ENCODE measurements at regions not wholly inside any gene's neighbourhood (a gene's known extent, or its start where the extent isn't known, plus 50 kb on each side); places are given as distances from the start of the nearest gene placed in this dataset.

DNA sequence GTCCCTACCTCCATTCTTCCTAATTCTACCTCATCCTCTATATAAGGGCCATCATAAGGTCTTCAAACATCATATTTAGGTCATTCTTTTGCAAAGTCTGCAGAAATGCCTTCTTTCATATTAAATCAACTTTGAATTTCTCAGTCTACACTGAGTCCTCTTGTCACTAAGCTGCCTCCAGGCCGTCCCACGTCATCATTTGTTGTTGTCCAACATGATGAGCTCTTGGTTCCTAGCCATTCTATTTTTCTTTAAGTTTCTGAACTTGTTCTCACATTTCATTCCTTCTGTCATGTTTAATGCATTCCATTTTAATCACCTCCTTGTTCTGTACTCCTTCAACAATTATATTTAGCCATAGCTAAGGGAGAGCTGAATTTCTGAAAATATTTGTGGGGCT lies 59.2 kb upstream of the PGR start:
- Histone ChIP-seq H3K4me3 (ENCODE audit: insufficient read depth in 1 of 2, low read depth in 1 of 2, low read length in 2 of 2) (no peak overlapping the region), H3K27me3 (ENCODE audit: control insufficient read depth in 1 of 2, insufficient read depth in 1 of 2, low read length in 2 of 2) (no peaks in the 10 kb centered on the region), H3K27ac (ENCODE audit: low read length, poor library complexity, severe bottlenecking) (no peak overlapping the region), H3K4ac (ENCODE audit: low read depth in 1 of 2, low read length in 2 of 2) (no peak overlapping the region), H3K18ac (ENCODE audit: low read depth in 1 of 2, low read length in 2 of 2) (no peak overlapping the region), H3K79me1 (replicated peaks; ENCODE audit: low read length, poor library complexity, severe bottlenecking) (no peaks in the 10 kb centered on the region), H2BK12ac (ENCODE audit: low read length in 2 of 2) (no peak overlapping the region), H3K36me3 (ENCODE audit: control insufficient read depth in 1 of 2, insufficient read depth in 2 of 2, low read depth in 1 of 2, low read length in 2 of 2) (no peaks in the 10 kb centered on the region), H3K9me3 (ENCODE audit: control insufficient read depth, low read length) (no peaks in the 10 kb centered on the region), H3K4me1 (ENCODE audit: control insufficient read depth, insufficient read depth, low read depth, low read length) (no peaks in the 10 kb centered on the region), H2BK15ac (ENCODE audit: low read depth, poor library complexity, severe bottlenecking) (no peak overlapping the region), H2BK120ac (ENCODE audit: low read depth, low read length) (no peak overlapping the region), H4K8ac (ENCODE audit: low read length) (no peak overlapping the region), H4K91ac (ENCODE audit: low read length) (no peak overlapping the region), H3K4me2 (ENCODE audit: low read length, poor library complexity, severe bottlenecking) (no peak overlapping the region), H2BK5ac (ENCODE audit: low read depth, low read length, poor library complexity, severe bottlenecking) (no peak overlapping the region), H3K9ac (ENCODE audit: low read length) (no peak overlapping the region), H3K23ac (ENCODE audit: low read length in 2 of 2) (no peak overlapping the region), H2AK5ac (ENCODE audit: low read length, severe bottlenecking) (no peak overlapping the region), H3K14ac (ENCODE audit: low read length in 2 of 2) (no peak overlapping the region), H2AFZ (ENCODE audit: low read depth, low read length) (no peak overlapping the region)
- DNase-seq, result no peak
- WGBS, result 82% methylated on average over 2 of the region's 2 CpGs

DNA sequence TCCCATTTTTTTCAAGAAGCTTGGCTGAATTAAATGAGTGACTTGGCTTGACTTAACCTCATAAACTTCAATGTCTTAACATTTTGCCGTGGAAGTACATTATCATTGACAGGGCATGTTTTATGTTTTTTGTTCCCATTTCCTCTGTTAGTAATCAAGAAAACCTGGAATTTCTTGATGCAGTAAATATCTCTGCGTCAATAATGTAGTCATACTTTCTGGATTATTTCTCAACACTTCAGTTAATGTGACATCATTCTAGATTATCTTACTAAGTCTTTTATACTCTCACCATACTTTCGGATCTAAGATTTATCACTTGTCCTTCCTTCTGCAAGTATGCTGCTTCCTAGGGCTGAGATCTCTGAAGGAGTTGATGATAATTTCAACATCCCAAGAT lies 58.6 kb upstream of the PGR start:
- no peak overlapping the region for H2BK5ac ChIP-seq (ENCODE audit: low read depth, low read length, poor library complexity, severe bottlenecking)
- no peak for DNase-seq
- H2BK15ac ChIP-seq (ENCODE audit: low read depth, poor library complexity, severe bottlenecking), result no peak overlapping the region
- H3K18ac ChIP-seq (ENCODE audit: low read depth in 1 of 2, low read length in 2 of 2), result no peak overlapping the region
- 80% methylated on average over 1 of the region's 3 CpGs for WGBS
- no peak overlapping the region for H2BK120ac ChIP-seq (ENCODE audit: low read depth, low read length)
- no peak overlapping the region for H3K4me2 ChIP-seq (ENCODE audit: low read length, poor library complexity, severe bottlenecking)
- H3K4ac ChIP-seq (ENCODE audit: low read depth in 1 of 2, low read length in 2 of 2), result no peak overlapping the region
- H3K9ac ChIP-seq (ENCODE audit: low read length), result no peak overlapping the region
- no peaks in the 10 kb centered on the region for H3K79me1 ChIP-seq (replicated peaks; ENCODE audit: low read length, poor library complexity, severe bottlenecking)
- no peak overlapping the region for H3K27ac ChIP-seq (ENCODE audit: low read length, poor library complexity, severe bottlenecking)
- H2AK5ac ChIP-seq (ENCODE audit: low read length, severe bottlenecking), result no peak overlapping the region
- no peak overlapping the region for H2AFZ ChIP-seq (ENCODE audit: low read depth, low read length)
- no peaks in the 10 kb centered on the region for H3K4me1 ChIP-seq (ENCODE audit: control insufficient read depth, insufficient read depth, low read depth, low read length)
- no peak overlapping the region for H2BK12ac ChIP-seq (ENCODE audit: low read length in 2 of 2)
- no peak overlapping the region for H4K8ac ChIP-seq (ENCODE audit: low read length)
- H3K14ac ChIP-seq (ENCODE audit: low read length in 2 of 2), result no peak overlapping the region
- no peaks in the 10 kb centered on the region for H3K36me3 ChIP-seq (ENCODE audit: control insufficient read depth in 1 of 2, insufficient read depth in 2 of 2, low read depth in 1 of 2, low read length in 2 of 2)
- H4K91ac ChIP-seq (ENCODE audit: low read length), result no peak overlapping the region
- no peak overlapping the region for H3K23ac ChIP-seq (ENCODE audit: low read length in 2 of 2)
- H3K9me3 ChIP-seq (ENCODE audit: control insufficient read depth, low read length), result no peaks in the 10 kb centered on the region
- H3K4me3 ChIP-seq (ENCODE audit: insufficient read depth in 1 of 2, low read depth in 1 of 2, low read length in 2 of 2), result no peak overlapping the region
- H3K27me3 ChIP-seq (ENCODE audit: control insufficient read depth in 1 of 2, insufficient read depth in 1 of 2, low read length in 2 of 2), result no peaks in the 10 kb centered on the region

DNA sequence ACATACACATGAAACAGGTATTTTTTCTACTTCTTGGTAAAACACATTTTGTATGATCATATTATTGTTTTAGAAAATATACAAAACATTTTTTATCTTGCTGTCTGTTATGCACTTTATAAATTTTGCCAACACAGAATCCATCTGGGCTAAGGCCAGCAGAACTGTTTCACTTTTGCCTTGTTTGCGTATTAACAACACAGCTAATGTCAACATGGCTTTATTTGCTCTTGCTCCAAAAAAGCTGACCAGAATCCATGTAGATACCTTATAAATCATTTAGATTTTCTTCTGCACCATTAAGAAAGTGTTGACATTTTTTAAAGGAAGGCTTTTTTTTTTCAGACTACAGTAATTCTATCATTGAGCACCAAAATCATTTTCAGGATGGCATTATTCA lies 58.1 kb upstream of the PGR start:
- H3K14ac ChIP-seq (ENCODE audit: low read length in 2 of 2), result no peak overlapping the region

DNA sequence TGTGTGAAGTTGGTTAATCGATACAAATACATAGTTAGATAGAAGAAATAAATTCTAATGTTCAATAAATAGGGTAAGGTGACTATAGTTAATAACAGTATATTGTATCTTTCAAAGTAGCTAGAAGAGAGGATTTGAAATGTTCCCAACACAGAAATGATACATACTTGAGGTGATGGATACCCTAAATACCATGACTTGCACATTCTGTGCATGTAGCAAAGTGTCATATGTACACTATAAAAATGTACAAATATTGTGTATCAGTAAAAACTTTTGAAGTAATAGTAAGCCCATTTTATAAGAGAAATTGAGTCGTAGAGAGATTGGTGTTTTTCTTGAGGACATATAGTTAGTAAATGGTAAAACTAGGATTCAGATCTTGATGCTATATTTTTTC lies 56.4 kb upstream of the PGR start:
- no peak overlapping the region for H3K14ac ChIP-seq (ENCODE audit: low read length in 2 of 2)
- H3K27ac ChIP-seq (ENCODE audit: low read length, poor library complexity, severe bottlenecking), result no peak overlapping the region
- H3K4me1 ChIP-seq (ENCODE audit: control insufficient read depth, insufficient read depth, low read depth, low read length), result no peaks in the 10 kb centered on the region
- no peaks in the 10 kb centered on the region for H3K27me3 ChIP-seq (ENCODE audit: control insufficient read depth in 1 of 2, insufficient read depth in 1 of 2, low read length in 2 of 2)
- H3K4ac ChIP-seq (ENCODE audit: low read depth in 1 of 2, low read length in 2 of 2), result no peak overlapping the region
- no peak overlapping the region for H3K9ac ChIP-seq (ENCODE audit: low read length)
- H2BK12ac ChIP-seq (ENCODE audit: low read length in 2 of 2), result no peak overlapping the region
- no peak overlapping the region for H3K18ac ChIP-seq (ENCODE audit: low read depth in 1 of 2, low read length in 2 of 2)
- H3K4me2 ChIP-seq (ENCODE audit: low read length, poor library complexity, severe bottlenecking), result no peak overlapping the region
- no peak overlapping the region for H2AK5ac ChIP-seq (ENCODE audit: low read length, severe bottlenecking)
- H3K79me1 ChIP-seq (replicated peaks; ENCODE audit: low read length, poor library complexity, severe bottlenecking), result no peaks in the 10 kb centered on the region
- no peak overlapping the region for H2BK15ac ChIP-seq (ENCODE audit: low read depth, poor library complexity, severe bottlenecking)
- no peak overlapping the region for H3K23ac ChIP-seq (ENCODE audit: low read length in 2 of 2)
- DNase-seq, result no peak
- no peak overlapping the region for H2AFZ ChIP-seq (ENCODE audit: low read depth, low read length)
- H3K36me3 ChIP-seq (ENCODE audit: control insufficient read depth in 1 of 2, insufficient read depth in 2 of 2, low read depth in 1 of 2, low read length in 2 of 2), result no peaks in the 10 kb centered on the region
- no peak overlapping the region for H3K4me3 ChIP-seq (ENCODE audit: insufficient read depth in 1 of 2, low read depth in 1 of 2, low read length in 2 of 2)
- H4K91ac ChIP-seq (ENCODE audit: low read length), result no peak overlapping the region
- no peaks in the 10 kb centered on the region for H3K9me3 ChIP-seq (ENCODE audit: control insufficient read depth, low read length)
- no peak overlapping the region for H2BK120ac ChIP-seq (ENCODE audit: low read depth, low read length)
- no CpG with 5 or more reads among the region's 2 CpGs for WGBS
- H2BK5ac ChIP-seq (ENCODE audit: low read depth, low read length, poor library complexity, severe bottlenecking), result no peak overlapping the region
- H4K8ac ChIP-seq (ENCODE audit: low read length), result no peak overlapping the region

More for the DNA sequence above, 58.1 kb upstream of the PGR start:
- no peaks in the 10 kb centered on the region for H3K79me1 ChIP-seq (replicated peaks; ENCODE audit: low read length, poor library complexity, severe bottlenecking)
- no peak overlapping the region for H3K9ac ChIP-seq (ENCODE audit: low read length)
- H2BK15ac ChIP-seq (ENCODE audit: low read depth, poor library complexity, severe bottlenecking), result no peak overlapping the region
- WGBS, result 92% methylated on average over 1 of the region's 1 CpG
- no peak overlapping the region for H2BK12ac ChIP-seq (ENCODE audit: low read length in 2 of 2)
- H3K18ac ChIP-seq (ENCODE audit: low read depth in 1 of 2, low read length in 2 of 2), result no peak overlapping the region
- H3K9me3 ChIP-seq (ENCODE audit: control insufficient read depth, low read length), result no peaks in the 10 kb centered on the region
- H3K4me1 ChIP-seq (ENCODE audit: control insufficient read depth, insufficient read depth, low read depth, low read length), result no peaks in the 10 kb centered on the region
- H3K23ac ChIP-seq (ENCODE audit: low read length in 2 of 2), result no peak overlapping the region
- no peak for DNase-seq
- no peak overlapping the region for H2BK120ac ChIP-seq (ENCODE audit: low read depth, low read length)
- H4K8ac ChIP-seq (ENCODE audit: low read length), result no peak overlapping the region
- H3K4me3 ChIP-seq (ENCODE audit: insufficient read depth in 1 of 2, low read depth in 1 of 2, low read length in 2 of 2), result no peak overlapping the region
- H3K36me3 ChIP-seq (ENCODE audit: control insufficient read depth in 1 of 2, insufficient read depth in 2 of 2, low read depth in 1 of 2, low read length in 2 of 2), result no peaks in the 10 kb centered on the region
- H2AFZ ChIP-seq (ENCODE audit: low read depth, low read length), result no peak overlapping the region
- no peak overlapping the region for H3K4ac ChIP-seq (ENCODE audit: low read depth in 1 of 2, low read length in 2 of 2)
- no peaks in the 10 kb centered on the region for H3K27me3 ChIP-seq (ENCODE audit: control insufficient read depth in 1 of 2, insufficient read depth in 1 of 2, low read length in 2 of 2)
- no peak overlapping the region for H2AK5ac ChIP-seq (ENCODE audit: low read length, severe bottlenecking)
- H3K27ac ChIP-seq (ENCODE audit: low read length, poor library complexity, severe bottlenecking), result no peak overlapping the region
- no peak overlapping the region for H3K4me2 ChIP-seq (ENCODE audit: low read length, poor library complexity, severe bottlenecking)
- no peak overlapping the region for H4K91ac ChIP-seq (ENCODE audit: low read length)
- no peak overlapping the region for H2BK5ac ChIP-seq (ENCODE audit: low read depth, low read length, poor library complexity, severe bottlenecking)

Measured in mesenchymal stem cell (in vitro differentiated cells and primary cell).